SJCRH30 (cell line): ENCODE measurements at regions not wholly inside any gene's neighbourhood (a gene's known extent, or its start where the extent isn't known, plus 50 kb on each side); places are given as distances from the start of the nearest gene placed in this dataset.
A peak's percentile ranks its signal among the peaks of the same experiment; 100 is the strongest.

Experiments used
- DNase-seq, 2 experiments: peaks; one replicate each; pipeline ENCODE4 v3.0.0-alpha.2; 2015 to 2020
- H3K27ac ChIP-seq: fragments of 250-450 bp; sonication (Bioruptor Pico); 2 replicates; pipeline ENCODE4 v1.5.1; 2020; ENCODE audit warnings: mild to moderate bottlenecking, moderate library complexity
- H3K27me3 ChIP-seq: fragments of 250-450 bp; sonication (Bioruptor Pico); 2 replicates; pipeline ENCODE4 v1.5.1; 2020; ENCODE audit warnings: mild to moderate bottlenecking, moderate library complexity
- H3K36me3 ChIP-seq: fragments of 250-450 bp; sonication (Bioruptor Pico); 2 replicates; pipeline ENCODE4 v1.5.1; 2020; ENCODE audit warnings: mild to moderate bottlenecking, moderate library complexity
- H3K4me1 ChIP-seq: fragments of 250-450 bp; sonication (Bioruptor Pico); 2 replicates; pipeline ENCODE4 v1.5.1; 2020; ENCODE audit warnings: mild to moderate bottlenecking, moderate library complexity
- H3K4me3 ChIP-seq: fragments of 250-450 bp; sonication (Bioruptor Pico); 2 replicates; pipeline ENCODE4 v1.5.1; 2020; ENCODE audit warnings: mild to moderate bottlenecking, moderate library complexity
- H3K9me3 ChIP-seq: fragments of 250-450 bp; sonication (Bioruptor Pico); replicated peaks from 2 replicates; pipeline ENCODE4 v1.5.1; 2020; ENCODE audit warnings: mild to moderate bottlenecking, moderate library complexity

- Histone ChIP-seq H3K4me3 (no peak overlapping the region), H3K36me3 (no peaks in the 10 kb centered on the region), H3K4me1 (peaks cover 9% of the 10 kb centered on the region), H3K9me3 (no peaks in the 10 kb centered on the region), H3K27me3 (no peaks in the 10 kb centered on the region), H3K27ac (no peak overlapping the region)
- no peak for DNase-seq
Measured at GRCh38 chr15:29936353-29937049, 114.2 kb upstream of the TJP1 start.

GRCh38 chr15:29935296-29936004 is 113.2 kb upstream of the TJP1 start:
- Histone ChIP-seq H3K27me3 (no peaks in the 10 kb centered on the region), H3K4me1 (peaks cover 9% of the 10 kb centered on the region), H3K4me3 (no peak overlapping the region), H3K36me3 (no peaks in the 10 kb centered on the region), H3K9me3 (no peaks in the 10 kb centered on the region), H3K27ac (no peak overlapping the region)
- no peak for DNase-seq

DNA sequence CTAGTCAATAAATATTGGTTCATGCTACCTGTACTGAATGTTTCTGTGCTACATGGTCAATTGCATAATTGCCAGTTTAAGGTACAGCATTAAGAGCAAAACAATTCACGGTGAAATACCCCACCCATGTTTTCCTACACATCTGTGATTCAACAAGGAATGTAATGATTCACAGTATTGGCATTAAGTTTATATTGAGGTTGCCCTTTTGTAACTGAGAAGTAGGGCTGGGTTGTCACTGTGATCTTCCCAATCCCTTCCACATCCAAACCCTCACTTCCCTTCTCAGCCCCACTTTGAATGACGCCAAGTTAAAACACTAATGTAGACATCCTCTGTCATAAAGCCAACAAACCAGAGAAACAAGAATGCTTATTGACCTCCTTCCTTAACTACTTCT is 112.0 kb upstream of the TJP1 start:
- DNase-seq, result no peak
- Histone ChIP-seq H3K27me3 (no peaks in the 10 kb centered on the region), H3K9me3 (no peaks in the 10 kb centered on the region), H3K27ac (no peak overlapping the region), H3K4me1 (peaks cover 9% of the 10 kb centered on the region), H3K36me3 (no peaks in the 10 kb centered on the region), H3K4me3 (no peak overlapping the region)

DNA sequence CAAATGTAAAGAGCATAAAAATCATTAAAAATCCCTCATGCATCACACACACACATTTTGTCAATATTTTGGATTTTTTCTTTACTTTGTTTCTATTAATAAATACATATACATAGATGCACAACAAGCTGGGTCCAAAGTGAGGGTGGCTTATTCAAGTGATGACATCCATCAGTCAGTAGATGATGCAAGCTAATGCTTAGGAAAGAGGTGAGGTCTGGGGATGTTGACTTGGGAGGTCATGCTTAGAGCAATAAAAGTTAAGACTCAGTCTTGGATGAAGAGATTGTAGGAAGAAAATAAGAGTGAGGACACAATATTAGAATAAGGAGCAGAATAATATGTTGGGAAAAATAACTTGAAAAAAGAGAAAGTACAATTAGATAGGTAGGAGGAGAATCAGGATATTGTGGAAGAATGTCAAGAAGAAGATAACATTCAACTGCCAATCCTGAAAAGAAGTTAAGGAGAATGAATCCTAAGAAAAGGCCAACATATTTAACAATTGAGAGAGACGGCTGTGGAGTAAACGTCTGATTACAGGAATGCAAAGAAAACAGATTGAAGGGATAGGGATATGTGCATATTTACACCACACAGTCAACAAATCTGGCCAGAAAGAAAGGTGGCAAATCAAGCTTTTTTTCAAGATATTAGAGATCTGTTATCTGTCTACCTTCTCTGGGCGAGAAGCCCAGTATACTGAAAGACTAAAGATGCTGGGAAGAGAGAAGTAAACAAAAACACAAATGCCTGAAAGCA is 111.0 kb upstream of the TJP1 start:
- H3K27me3 ChIP-seq, result no peaks in the 10 kb centered on the region
- H3K9me3 ChIP-seq, result no peaks in the 10 kb centered on the region
- H3K4me3 ChIP-seq, result no peak overlapping the region
- no peak for DNase-seq
- H3K36me3 ChIP-seq, result no peaks in the 10 kb centered on the region
- peaks cover 5% of the 10 kb centered on the region for H3K4me1 ChIP-seq
- H3K27ac ChIP-seq, result no peak overlapping the region

GRCh38 chr15:29926083-29926388 is 103.8 kb upstream of the TJP1 start:
- H3K36me3 ChIP-seq, result no peaks in the 10 kb centered on the region
- peaks cover 3% of the 10 kb centered on the region; the same call in 1 of the 2 replicates for H3K4me1 ChIP-seq
- no peak overlapping the region for H3K27ac ChIP-seq
- no peaks in the 10 kb centered on the region for H3K9me3 ChIP-seq
- H3K4me3 ChIP-seq, result no peak overlapping the region
- no peak for DNase-seq
- no peaks in the 10 kb centered on the region for H3K27me3 ChIP-seq

GRCh38 chr15:29925227-29926082 is 103.2 kb upstream of the TJP1 start:
- Histone ChIP-seq H3K4me1 (peaks cover 3% of the 10 kb centered on the region; the same call in 1 of the 2 replicates), H3K4me3 (no peak overlapping the region), H3K9me3 (no peaks in the 10 kb centered on the region), H3K27me3 (no peaks in the 10 kb centered on the region), H3K27ac (no peak overlapping the region), H3K36me3 (no peaks in the 10 kb centered on the region)
- DNase-seq, result peak; percentile 77 to 82

DNA sequence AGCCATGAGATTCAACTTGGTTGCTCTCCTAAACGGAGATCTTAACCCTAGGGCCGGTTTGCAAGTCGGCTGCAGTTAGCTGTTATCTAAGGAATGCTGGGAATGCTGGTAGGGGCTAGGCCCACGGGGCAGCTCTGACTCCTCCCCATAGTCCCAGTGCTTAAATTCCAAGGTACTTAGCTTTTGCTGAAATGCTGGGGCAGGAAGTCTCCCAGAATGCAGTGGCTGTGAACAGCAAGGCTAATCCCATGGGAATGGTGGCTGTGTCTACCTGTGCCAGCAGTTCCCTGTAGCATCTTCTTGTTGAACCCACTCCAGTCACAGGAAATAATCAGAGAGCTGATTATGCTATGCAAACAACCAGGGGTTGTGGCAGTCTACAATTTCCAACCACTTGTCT is 102.5 kb upstream of the TJP1 start:
- peak; percentile 55 to 56 for DNase-seq
- Histone ChIP-seq H3K4me3 (no peak overlapping the region), H3K27me3 (no peaks in the 10 kb centered on the region), H3K9me3 (no peaks in the 10 kb centered on the region), H3K27ac (no peak overlapping the region), H3K4me1 (peaks cover 3% of the 10 kb centered on the region; the same call in 1 of the 2 replicates), H3K36me3 (no peaks in the 10 kb centered on the region)

DNA sequence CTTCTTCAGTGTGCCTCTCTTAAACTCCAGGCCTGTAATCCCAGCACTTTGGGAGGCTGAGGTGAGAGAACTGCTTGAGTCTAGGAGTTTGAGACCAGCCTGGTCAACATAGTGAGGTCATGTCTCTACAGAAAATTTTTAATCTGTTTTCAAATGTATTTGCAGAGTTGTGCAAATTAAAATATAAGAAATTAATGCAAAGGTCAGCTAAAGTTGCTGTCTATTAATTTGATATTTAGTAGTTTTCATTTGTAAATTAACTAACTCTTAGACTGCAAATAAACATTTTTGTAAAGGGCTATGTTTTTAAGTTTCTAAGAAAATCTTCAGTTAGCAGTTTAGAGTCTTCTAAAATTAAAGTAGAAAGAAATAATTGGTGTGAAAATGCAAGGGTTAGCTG is 99.9 kb upstream of the TJP1 start:
- no peak for DNase-seq
- no peak overlapping the region for H3K27ac ChIP-seq
- peaks cover 3% of the 10 kb centered on the region; the same call in 1 of the 2 replicates for H3K4me1 ChIP-seq
- H3K9me3 ChIP-seq, result no peaks in the 10 kb centered on the region
- no peaks in the 10 kb centered on the region for H3K36me3 ChIP-seq
- H3K27me3 ChIP-seq, result no peaks in the 10 kb centered on the region
- no peak overlapping the region for H3K4me3 ChIP-seq

GRCh38 chr15:29921130-29921601 is 98.9 kb upstream of the TJP1 start:
- Histone ChIP-seq H3K36me3 (no peaks in the 10 kb centered on the region), H3K9me3 (no peaks in the 10 kb centered on the region), H3K27me3 (no peaks in the 10 kb centered on the region), H3K4me1 (peaks cover 3% of the 10 kb centered on the region; the same call in 1 of the 2 replicates), H3K27ac (no peak overlapping the region), H3K4me3 (no peak overlapping the region)
- DNase-seq, result no peak

- no peak for DNase-seq
- Histone ChIP-seq H3K9me3 (no peaks in the 10 kb centered on the region), H3K36me3 (no peaks in the 10 kb centered on the region), H3K27ac (no peak overlapping the region), H3K27me3 (no peaks in the 10 kb centered on the region), H3K4me3 (no peak overlapping the region), H3K4me1 (peaks cover 3% of the 10 kb centered on the region; the same call in 1 of the 2 replicates)
Measured at GRCh38 chr15:29920515-29920914, 98.2 kb upstream of the TJP1 start.

- Histone ChIP-seq H3K4me1 (no peaks in the 10 kb centered on the region; the same call in 1 of the 2 replicates), H3K27me3 (no peaks in the 10 kb centered on the region), H3K36me3 (no peaks in the 10 kb centered on the region), H3K27ac (no peak overlapping the region), H3K4me3 (no peak overlapping the region), H3K9me3 (no peaks in the 10 kb centered on the region)
- DNase-seq, result no peak
Measured at GRCh38 chr15:29919380-29919881, 97.2 kb upstream of the TJP1 start.

DNA sequence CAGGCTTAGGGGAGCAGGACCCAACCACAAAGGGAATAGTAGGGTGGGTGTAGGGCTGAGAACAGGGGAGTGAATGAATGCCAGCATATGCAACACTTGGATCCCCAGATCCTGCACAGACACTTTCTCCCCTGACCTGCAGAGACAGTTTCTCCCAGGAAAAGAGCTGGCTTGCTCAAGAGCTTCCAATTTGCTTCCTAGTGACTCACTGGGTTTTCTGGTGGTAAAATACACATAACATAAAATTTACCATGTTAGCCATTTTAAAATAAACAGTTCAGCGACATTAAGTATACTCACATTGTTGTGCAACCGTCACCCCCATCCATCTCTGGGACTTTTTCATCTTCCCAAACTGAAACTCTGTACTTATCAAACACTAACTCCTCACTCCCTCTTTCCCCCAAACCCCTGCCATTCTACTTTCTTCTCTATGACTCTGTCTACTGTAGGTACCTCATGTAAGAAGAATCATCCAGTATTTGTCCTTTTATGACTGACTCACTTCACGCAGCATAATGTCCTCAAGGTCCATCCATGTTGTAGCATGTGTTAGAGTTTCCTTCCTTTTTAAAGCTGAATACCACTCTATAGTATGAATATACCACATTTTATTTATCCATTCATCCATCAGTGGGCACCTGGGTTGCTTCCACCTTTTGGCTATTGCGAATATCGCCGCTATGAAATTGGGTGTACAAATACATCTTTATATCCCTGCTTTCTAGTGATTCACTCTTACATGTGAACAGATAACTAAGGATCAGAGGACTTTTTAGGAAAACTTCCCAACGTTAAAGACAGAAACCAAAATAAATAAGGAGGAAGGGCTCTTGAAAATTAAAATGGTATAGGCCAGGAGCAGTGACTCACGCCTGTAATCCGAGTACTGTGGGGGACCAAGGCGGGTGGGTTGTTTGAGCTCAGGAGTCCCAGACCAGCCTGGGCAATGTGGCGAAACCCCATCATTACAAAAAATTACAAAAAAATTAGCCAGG is 95.6 kb upstream of the TJP1 start:
- H3K4me3 ChIP-seq, result no peak overlapping the region
- peaks cover 2% of the 10 kb centered on the region; the same call in 1 of the 2 replicates for H3K4me1 ChIP-seq
- no peak for DNase-seq
- H3K9me3 ChIP-seq, result no peaks in the 10 kb centered on the region
- no peak overlapping the region for H3K27ac ChIP-seq
- no peaks in the 10 kb centered on the region for H3K36me3 ChIP-seq
- no peaks in the 10 kb centered on the region for H3K27me3 ChIP-seq

DNA sequence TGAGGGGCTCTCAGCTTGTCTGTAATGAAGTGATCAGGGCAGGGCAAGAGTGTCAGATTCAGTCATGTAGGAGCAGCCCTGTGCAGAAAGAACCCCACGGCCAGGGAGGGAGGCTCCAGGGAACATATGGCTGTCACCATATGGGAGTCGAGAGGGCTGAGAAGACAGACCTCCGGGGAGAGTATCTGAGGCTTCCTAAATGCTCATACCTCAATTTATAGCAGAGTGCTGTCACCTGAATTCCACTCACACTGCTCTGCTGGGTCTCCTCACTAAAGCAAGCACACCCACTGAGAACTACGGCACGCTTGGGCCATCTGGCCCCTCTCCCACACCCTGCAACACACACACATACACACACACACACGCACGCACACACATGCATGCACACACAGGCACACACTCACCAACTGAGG is 92.3 kb upstream of the TJP1 start:
- H3K27ac ChIP-seq, result no peak overlapping the region
- DNase-seq, result no peak
- no peak overlapping the region for H3K4me3 ChIP-seq
- peaks cover 2% of the 10 kb centered on the region; the same call in 1 of the 2 replicates for H3K4me1 ChIP-seq
- H3K27me3 ChIP-seq, result no peaks in the 10 kb centered on the region
- no peaks in the 10 kb centered on the region; the same call in 1 of the 2 replicates for H3K9me3 ChIP-seq
- no peaks in the 10 kb centered on the region for H3K36me3 ChIP-seq
